Head of caudate nucleus (tissue), 42 donors: ENCODE measurements at regions not wholly inside any gene's neighbourhood (a gene's known extent, or its start where the extent isn't known, plus 50 kb on each side); places are given as distances from the start of the nearest gene placed in this dataset.
A peak's percentile ranks its signal among the peaks of the same experiment; 100 is the strongest.

ENCODE experiments used
- DNase-seq, 42 donors: peaks; one replicate each; pipeline versions ENCODE4 v3.0.0 to v3.0.0-alpha.2; 2020 to 2021; ENCODE audit warnings: mixed read lengths in 7 of 42
- intact Hi-C: fragments of 100-400 bp; cut with DNase I; formaldehyde crosslinking; loops from one replicate; pipeline ENCODE4 v1.15.0; 2022

- intact Hi-C loops = no loop called here
- no peak for DNase-seq
Measured at GRCh38 chr15:61746589-61746988, 313.7 kb downstream of the VPS13C start.

GRCh38 chr15:61743345-61743909 is 316.8 kb downstream of the VPS13C start:
- no peak for DNase-seq
- intact Hi-C loops = no loop called here

DNA sequence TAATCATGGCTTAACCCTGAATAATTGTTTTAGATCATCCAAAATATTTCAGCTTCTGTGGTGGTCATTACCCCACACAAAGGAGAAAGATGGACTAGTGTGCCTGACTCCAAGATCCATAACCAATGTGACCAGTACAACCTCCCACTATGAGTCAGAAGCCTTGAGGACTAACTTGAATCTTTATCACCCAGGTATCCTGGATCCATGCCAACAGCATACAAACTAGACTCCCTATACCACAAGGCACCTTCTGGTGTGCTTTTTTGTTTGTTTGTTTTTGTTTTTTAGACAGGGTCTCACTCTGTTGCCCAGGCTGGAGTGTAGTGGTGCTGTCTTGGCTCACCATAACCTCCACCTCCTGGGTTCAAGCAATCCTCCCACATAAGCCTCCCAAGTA is 317.7 kb downstream of the VPS13C start:
- intact Hi-C loops = no loop called here
- no peak for DNase-seq

DNA sequence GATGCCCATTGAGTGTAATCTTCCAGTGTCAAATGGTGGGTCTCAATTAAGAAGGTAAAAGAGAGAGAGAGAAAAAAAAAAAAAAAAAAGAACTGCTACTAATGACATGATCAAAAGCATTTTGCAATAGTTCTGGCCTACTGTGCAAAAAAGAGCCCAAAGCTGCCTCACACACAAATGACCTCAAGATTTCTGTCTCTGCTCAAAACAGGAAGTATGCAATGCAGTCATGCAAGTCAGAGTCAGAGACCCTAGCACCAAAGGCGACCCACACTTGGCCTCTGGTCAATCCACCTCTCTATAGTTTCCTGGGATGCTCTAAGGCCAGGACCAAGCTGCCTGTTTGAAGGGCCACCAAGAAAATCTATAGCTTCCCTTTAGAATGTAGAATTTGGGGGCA is 323.5 kb downstream of the VPS13C start:
- intact Hi-C loops = no loop called here
- no peak for DNase-seq

- intact Hi-C loops = no loop called here
- DNase-seq = no peak
Measured at GRCh38 chr15:61731099-61731498, 329.1 kb downstream of the VPS13C start.

- intact Hi-C loops = no loop called here
- no peak for DNase-seq
Measured at GRCh38 chr15:61729646-61730045, 330.6 kb downstream of the VPS13C start.

GRCh38 chr15:61726166-61726565 is 334.1 kb downstream of the VPS13C start:
- intact Hi-C loops = no loop called here
- no peak for DNase-seq

DNA sequence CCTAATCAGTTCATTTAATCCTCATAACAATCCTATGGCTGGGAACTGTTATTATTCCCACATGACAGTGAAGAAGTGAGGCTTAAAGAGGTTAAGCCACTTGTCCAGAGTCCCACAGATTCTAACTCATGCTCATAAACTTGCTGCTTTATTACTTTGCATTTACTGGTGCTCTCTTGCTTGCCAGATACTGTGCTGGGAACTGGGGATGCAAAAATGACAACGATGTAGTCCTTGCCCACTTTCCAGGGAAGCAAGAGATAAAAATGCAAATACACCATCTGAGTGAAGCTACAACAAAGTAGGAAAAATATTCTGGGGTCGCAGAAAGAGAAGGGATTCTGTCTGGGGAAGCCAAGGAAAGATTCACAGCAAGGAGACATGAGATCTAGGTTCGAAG is 335.0 kb downstream of the VPS13C start:
- intact Hi-C loops = no loop called here

DNA sequence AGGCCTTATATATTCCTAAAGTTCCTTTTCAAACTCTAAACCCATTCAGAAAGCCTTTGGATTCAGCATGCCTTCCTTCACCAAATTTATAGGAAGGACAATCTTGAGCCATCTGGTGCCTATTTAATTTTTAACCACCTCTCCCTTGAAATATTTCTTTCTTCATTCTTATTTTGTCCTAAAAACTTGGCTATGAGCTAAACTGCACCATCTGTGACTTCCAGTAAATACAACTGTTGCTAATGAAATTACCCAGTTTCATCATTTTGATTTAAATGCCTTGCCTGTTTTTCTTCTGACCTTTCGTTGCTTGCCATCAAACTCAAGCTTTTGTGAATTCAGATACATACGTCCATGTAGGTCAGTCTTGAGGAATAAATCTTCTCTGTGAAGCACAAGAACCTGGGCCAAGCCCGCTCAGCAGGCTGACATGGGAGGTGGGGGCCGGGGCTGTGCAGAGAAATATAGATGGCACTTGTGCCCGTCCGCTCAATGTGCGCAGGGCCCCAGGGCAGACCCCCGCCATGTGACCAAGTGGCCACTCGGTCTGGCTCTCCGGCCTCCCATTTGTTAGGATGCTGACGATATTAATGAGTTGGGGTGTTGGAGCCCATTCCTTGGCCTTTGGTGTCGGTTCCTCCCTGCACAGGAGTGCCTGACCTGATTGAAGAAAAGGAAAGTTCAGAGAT is 335.9 kb downstream of the VPS13C start:
- no peak for DNase-seq
- intact Hi-C loops = no loop called here

More for the DNA sequence above, 335.0 kb downstream of the VPS13C start:
- no peak for DNase-seq

GRCh38 chr15:61721418-61721817 is 338.8 kb downstream of the VPS13C start:
- intact Hi-C loops = no loop called here
- DNase-seq = no peak

- no peak for DNase-seq
Measured at GRCh38 chr15:61720197-61720704, 340.0 kb downstream of the VPS13C start.

GRCh38 chr15:61715082-61715481 is 345.2 kb downstream of the VPS13C start:
- DNase-seq = no peak

More at GRCh38 chr15:61720197-61720704, 340.0 kb downstream of the VPS13C start:
- intact Hi-C loops = no loop called here

DNA sequence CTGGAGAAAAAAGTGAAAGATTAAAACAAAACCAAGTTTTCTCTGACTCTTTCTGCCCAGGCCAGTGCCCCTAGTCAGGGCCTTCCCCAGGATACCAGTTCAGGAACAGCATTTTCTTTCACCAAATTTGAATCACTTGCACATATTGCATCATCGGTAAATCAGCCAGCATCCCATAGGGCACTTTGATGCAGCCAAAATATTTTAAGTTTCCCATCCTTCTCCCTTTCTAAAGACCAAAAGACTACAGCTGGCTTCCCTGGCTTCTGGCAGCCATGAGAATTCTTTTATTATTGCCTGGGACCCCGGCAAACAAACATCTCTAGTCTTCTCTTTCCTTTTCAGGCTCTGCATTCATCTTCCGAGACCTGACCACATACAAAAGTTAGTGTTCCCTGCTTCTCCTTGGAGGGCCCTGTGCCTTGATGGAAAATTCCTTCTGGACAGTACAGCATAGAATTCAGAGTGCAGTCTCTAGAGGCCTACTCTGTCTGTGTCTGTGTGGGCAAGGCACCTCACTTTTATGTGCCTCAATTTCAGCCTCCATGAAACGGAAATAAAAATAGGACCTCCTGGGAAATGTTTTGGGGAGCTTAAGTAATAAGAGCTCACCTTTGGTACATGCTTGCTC is 348.0 kb downstream of the VPS13C start:
- intact Hi-C loops = no loop called here
- DNase-seq = peak in 10 of 42 donors; percentile 2 to 43 (median 18)

More at GRCh38 chr15:61715082-61715481, 345.2 kb downstream of the VPS13C start:
- intact Hi-C loops = no loop called here

- intact Hi-C loops = no loop called here
- DNase-seq = no peak
Measured at GRCh38 chr15:61702224-61703020, 357.8 kb downstream of the VPS13C start.

DNA sequence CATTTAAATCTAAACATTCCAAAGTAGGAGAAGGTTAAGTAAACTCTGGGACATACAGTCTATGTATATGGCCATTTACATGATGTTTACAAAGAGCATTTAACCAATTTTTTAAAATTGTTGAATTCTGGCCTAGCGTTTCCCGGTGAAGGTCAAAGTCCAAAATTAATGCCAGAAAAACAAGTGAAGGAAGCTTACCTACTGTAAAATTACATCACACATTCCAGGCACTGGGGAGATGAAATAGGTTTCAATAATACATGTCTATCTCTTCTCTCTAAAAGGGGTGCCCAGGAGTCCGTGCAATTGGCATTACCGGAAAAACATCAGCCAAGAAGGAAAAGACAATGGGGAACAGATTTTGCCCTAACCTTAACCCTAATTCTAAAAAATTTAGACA is 358.8 kb downstream of the VPS13C start:
- intact Hi-C loops = no loop called here
- DNase-seq = no peak

DNA sequence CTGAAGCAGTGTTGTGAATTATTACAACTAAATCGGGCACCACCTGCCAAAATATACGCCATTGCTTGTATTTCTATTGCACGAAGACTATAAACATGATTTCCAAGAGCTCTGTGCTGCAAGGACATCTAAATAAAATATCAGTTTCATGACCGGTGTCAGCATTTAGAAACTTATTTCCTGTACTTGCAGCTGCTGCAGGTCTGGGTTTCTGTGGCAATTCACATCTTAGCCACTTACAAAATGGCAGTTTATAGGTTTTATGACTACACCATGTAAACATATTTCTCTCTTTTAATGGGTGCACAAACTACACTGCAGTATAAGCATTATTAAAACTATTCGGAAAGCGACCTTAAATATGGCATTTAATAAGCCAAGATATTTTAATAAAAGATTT is 359.4 kb downstream of the VPS13C start:
- intact Hi-C loops = no loop called here
- DNase-seq = no peak

DNA sequence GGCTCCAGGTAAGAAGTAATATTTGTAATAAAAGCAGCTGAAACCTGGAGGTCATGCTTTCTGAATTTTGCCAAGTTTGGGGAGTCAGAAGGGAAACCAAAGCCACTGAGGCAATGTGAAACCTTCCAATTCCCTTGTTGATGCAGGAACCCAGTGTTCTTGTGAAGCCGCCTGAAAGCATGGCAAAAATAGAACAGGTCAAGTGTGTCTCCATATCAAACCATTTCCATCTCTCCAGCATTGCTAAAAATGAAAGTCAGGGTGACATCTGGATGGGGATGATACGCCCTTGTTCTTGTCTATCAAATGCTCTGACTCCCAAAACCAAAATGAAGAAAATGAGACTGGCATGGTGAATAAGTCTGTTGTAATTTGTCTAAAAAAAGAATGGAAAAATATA is 362.5 kb downstream of the VPS13C start:
- intact Hi-C loops = no loop called here
- DNase-seq = no peak

- no peak for DNase-seq
- intact Hi-C loops = no loop called here
Measured at GRCh38 chr15:61689067-61689466, 371.2 kb downstream of the VPS13C start.

DNA sequence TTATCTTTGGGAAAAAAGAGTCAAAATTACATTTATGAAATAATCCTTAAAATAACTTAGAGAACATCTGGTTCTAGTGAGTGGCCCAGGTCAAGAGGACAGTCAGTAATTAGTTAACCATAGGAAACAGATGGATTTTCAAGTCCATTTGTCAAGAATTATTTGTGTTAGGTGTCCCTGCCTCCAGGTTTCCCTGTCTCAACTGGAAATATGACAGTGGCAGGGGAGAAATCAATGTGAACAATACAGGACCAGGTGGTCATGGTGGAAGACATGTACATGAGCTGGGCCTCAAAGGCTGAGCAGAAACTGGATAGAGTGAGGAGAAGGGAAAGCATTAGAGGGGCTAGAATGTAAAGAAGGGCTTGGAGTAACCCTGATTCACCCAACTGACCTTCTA is 372.6 kb downstream of the VPS13C start:
- intact Hi-C loops = no loop called here

DNA sequence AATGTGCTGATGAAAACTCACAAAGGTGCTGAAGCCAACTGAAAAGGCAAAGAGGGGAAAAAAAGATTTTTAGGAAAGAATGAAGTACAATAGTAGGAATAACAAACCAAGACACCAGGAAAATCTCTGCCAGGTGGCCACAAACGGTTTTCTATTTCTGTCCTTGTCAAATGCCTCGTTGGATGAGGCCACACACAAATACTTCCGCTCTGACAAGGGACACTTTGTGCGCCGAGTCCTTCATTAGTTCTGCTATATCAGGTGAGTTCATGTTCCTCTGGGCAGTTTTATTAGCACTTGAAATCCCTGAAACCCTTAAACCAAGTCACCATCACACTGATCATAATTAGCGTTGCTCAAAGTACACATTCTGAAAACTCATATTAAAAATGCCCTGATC is 373.1 kb downstream of the VPS13C start:
- intact Hi-C loops = no loop called here
- no peak for DNase-seq

More for the DNA sequence above, 372.6 kb downstream of the VPS13C start:
- no peak for DNase-seq
